GM10248 (cell line): ENCODE measurements at regions not wholly inside any gene's neighbourhood (a gene's known extent, or its start where the extent isn't known, plus 50 kb on each side); places are given as distances from the start of the nearest gene placed in this dataset.
A peak's percentile ranks its signal among the peaks of the same experiment; 100 is the strongest.

Experiments
- CTCF ChIA-PET: fragments of 300-600 bp; sonication (Branson Sonifier 250); formaldehyde crosslinking; extraction: SDS; loops from one replicate; lab custom pipeline; 2021; ENCODE audit warnings: antibody characterized with exemption; lab: Yijun Ruan, JAX
- POLR2A ChIA-PET: fragments of 350-650 bp; sonication (Branson Sonifier 250); formaldehyde crosslinking; extraction: SDS; loops from one replicate; lab custom pipeline; 2020; ENCODE audit warnings: antibody characterized with exemption; lab: Yijun Ruan, JAX
- DNase-seq: peaks from one replicate; pipeline ENCODE4 v3.0.0; 2012; ENCODE audit errors: extremely low spot score
- CTCF ChIP-seq: IDR thresholded peaks from 2 replicates; pipeline ENCODE4 v1.5.1; 2012; ENCODE audit warnings: mild to moderate bottlenecking, low read depth; ENCODE audit errors: extremely low read depth, missing control alignments, control extremely low read depth

DNA sequence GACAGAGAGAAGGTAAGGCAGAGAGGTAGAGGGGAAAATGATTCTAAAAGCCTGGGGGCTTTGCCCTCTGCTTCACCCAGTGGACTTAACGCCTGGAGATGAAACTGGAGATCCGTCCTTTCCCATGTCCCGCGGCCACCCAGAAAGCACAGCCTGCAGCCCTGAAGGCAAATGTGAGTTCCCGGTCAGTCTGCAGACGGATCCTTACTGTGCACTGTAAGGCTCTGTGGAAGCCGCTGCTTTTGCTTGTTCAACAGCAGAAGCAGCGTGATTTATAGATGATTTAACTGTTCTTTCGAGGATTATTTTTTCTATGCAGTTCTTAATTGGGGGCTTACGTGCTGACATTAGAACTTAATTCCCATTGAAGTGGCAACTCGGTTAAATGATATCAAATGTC, 290.4 kb downstream of the FOXL1 start:
- CTCF ChIA-PET, result no interaction called here
- POLR2A ChIA-PET, result no interaction called here
- no peak for TF ChIP-seq CTCF
- DNase-seq, result no peak

DNA sequence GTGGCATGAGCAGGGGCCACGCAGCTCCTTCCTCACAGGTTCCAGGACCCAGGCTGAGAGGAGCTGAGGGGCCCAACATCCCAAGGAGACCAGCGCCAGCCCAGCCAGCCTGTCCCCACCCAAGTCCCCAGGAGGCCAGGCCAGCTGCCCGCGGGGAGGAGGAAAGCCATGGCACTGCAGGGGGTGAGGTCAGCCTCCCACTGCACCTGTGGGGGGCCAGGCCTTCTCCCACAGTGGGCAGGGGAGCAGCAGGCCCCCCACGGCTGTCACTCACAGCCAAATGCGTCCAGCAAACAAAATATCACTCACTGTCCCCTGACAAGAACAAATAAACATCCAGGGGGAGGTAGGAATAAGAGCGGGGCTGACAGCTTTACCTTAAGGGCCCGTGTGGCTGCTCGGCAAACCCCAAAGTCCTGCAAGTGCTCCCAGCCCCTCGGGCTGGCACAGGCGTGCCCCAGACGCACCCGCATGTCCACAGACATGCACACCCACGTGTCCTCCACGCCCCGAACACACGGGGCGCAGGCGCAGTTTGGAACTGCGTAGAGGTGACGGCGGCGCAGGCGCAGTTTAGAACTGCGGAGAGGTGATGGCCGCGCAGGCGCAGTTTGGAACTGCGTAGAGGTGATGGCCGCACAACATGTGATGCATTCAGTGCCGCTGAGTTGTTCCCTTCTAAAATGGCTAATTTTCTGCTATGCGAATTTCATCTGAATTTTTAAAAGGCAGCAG, 291.1 kb downstream of the FOXL1 start:
- ChIA-PET POLR2A (no interaction called here), CTCF (no interaction called here)
- DNase-seq, result no peak
- no peak for TF ChIP-seq CTCF

- ChIA-PET CTCF (no interaction called here), POLR2A (no interaction called here)
- no peak for DNase-seq
- no peak for TF ChIP-seq CTCF
Observed at GRCh38 chr16:86870380-86870779, 292.0 kb downstream of the FOXL1 start.

DNA sequence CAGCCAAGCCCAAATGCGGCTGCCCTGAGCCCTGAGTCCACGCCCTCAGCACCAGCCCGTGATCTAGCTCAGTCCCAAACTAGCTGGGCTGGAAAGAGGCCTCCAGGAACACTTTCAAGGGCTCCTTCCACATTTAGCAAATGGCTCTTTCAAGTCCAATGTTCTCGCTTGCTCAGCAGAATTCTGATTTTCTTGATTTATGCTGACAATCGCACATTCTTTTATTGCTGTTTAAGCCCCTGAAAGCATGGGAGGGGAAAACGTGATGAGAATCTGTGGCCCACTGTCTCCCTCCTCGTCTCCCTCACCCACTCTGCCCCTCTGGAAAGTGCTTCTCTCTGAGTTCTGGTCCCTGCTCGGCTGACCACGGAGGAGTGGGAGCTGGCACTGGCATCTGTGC, 293.8 kb downstream of the FOXL1 start:
- ChIA-PET POLR2A (no interaction called here), CTCF (no interaction called here)
- no peak for DNase-seq
- TF ChIP-seq CTCF, result no peak

GRCh38 chr16:86872833-86873232, 294.5 kb downstream of the FOXL1 start:
- POLR2A ChIA-PET, result no interaction called here
- CTCF ChIA-PET, result no interaction called here
- no peak for DNase-seq

GRCh38 chr16:86874141-86874540, 295.8 kb downstream of the FOXL1 start:
- DNase-seq, result peak; percentile 61
- POLR2A ChIA-PET, result no interaction called here
- CTCF ChIA-PET, result interaction anchor here (1.0 to 1.3 kb wide), 4 partner anchors 9 to 310 kb away, joined by 3 to 10 read pairs (median 6); no protein-coding TSS in a partner anchor
- TF ChIP-seq CTCF, result peak; percentile 40

More at GRCh38 chr16:86872833-86873232, 294.5 kb downstream of the FOXL1 start:
- TF ChIP-seq CTCF, result no peak
